Calu3 (cell line): ENCODE measurements at regions not wholly inside any gene's neighbourhood (a gene's known extent, or its start where the extent isn't known, plus 50 kb on each side); places are given as distances from the start of the nearest gene placed in this dataset.

ENCODE experiments used
- BruUV-seq: library from RNA; stranded (reverse); fragments of 400-500 nt; replicated peaks from 2 replicates; lab custom pipeline; 2021; lab: Mats Ljungman, UMichigan
- CTCF ChIA-PET: fragments of 300-600 bp; sonication (Branson Sonifier 250); formaldehyde crosslinking; loops from one replicate; lab custom pipeline; 2022; ENCODE audit warnings: antibody characterized with exemption; lab: Charles Lee
- DNase-seq: peaks from one replicate; pipeline ENCODE4 v3.0.0; 2022
- H3K27ac Mint-ChIP-seq: one replicate; pipeline ENCODE4 v1.8.0; 2022; ENCODE audit warnings: mixed read lengths; ENCODE audit not compliant: unreplicated experiment
- H3K27me3 Mint-ChIP-seq: one replicate; pipeline ENCODE4 v1.8.0; 2022; ENCODE audit warnings: mixed read lengths; ENCODE audit not compliant: unreplicated experiment
- H3K36me3 Mint-ChIP-seq: one replicate; pipeline ENCODE4 v1.8.0; 2022; ENCODE audit warnings: mild to moderate bottlenecking, moderate library complexity, mixed read lengths; ENCODE audit not compliant: insufficient read depth, unreplicated experiment
- H3K4me1 Mint-ChIP-seq: one replicate; pipeline ENCODE4 v1.8.0; 2022; ENCODE audit warnings: mild to moderate bottlenecking, low read depth, mixed read lengths; ENCODE audit not compliant: unreplicated experiment
- H3K4me3 Mint-ChIP-seq: one replicate; pipeline ENCODE4 v1.8.0; 2022; ENCODE audit warnings: mild to moderate bottlenecking, low read depth, moderate library complexity, mixed read lengths; ENCODE audit not compliant: unreplicated experiment
- H3K9me3 Mint-ChIP-seq: one replicate; pipeline ENCODE4 v1.8.0; 2022; ENCODE audit warnings: low read depth, mixed read lengths; ENCODE audit not compliant: unreplicated experiment
- CTCF ChIP-seq: fragments of 200-600 bp; IDR thresholded peaks from one replicate; pipeline ENCODE4 v1.8.0; 2022; ENCODE audit warnings: antibody characterized with exemption; ENCODE audit not compliant: unreplicated experiment
- intact Hi-C: fragments of 100-400 bp; cut with micrococcal nuclease; formaldehyde crosslinking; loops from one replicate; pipeline ENCODE4 v1.10.0; 2022; ENCODE audit not compliant: unreplicated experiment

DNA sequence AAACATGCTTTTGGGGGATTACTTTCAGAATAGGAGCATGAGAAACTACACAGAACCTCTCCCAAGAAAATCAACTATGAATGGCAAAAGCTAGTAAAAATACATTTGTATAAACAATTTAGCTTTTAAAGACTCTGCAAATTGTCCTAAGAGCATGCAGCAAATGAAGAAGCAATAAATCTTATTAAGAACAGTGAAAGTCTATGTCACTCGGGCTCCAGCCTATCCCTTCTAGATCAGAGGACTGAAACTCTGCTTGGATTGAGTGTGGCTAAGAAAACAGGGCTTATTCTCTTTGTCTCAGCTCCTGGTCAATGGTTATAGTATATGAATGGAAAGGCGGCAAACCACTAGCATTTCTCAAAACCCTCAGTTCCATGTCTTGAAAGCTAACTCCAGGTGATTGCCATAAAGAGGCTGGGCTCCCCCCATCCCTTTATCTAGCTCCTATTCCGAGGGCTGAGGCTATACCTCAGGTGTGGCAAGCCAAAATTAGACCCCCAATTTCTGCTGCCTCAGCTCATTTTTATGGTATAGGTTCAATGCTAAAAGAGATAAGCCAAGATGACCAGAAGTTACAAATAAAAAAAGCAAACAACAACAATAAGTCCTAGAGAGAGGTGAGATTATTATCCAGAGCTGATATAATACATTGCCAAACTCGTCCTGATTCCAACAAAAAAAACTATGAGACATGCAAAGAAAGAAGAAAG lies 953.2 kb downstream of the SLITRK6 start:
- intact Hi-C loops = no loop called here
- Mint-ChIP-seq H3K4me1 (no peaks in the 10 kb centered on the region), H3K36me3 (no peaks in the 10 kb centered on the region), H3K9me3 (no peaks in the 10 kb centered on the region), H3K4me3 (no peak overlapping the region), H3K27me3 (no peaks in the 10 kb centered on the region), H3K27ac (no peak overlapping the region)
- CTCF ChIA-PET = no interaction called here
- no peak for DNase-seq
- no TSS peak for BruUV-seq
- no peak for TF ChIP-seq CTCF

DNA sequence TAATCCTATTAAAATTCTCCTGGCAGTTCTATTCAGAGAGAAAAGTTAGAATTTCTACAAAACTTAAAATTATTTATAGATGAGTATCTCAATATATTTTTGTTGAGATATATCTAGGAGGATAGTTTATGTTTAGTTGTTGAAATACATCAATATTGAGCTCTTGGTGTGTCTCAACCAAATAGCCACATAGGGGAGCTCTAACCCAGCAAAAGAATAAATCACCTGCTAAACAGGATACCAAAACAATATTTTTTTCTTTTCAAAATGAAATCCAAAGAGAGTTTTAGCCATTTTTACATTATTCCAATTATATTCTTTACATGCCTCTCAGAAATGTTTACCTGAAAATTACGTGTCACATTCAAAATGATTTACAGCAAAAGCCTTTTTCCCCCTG lies 954.7 kb downstream of the SLITRK6 start:
- Mint-ChIP-seq H3K4me1 (no peaks in the 10 kb centered on the region), H3K27me3 (no peaks in the 10 kb centered on the region), H3K36me3 (no peaks in the 10 kb centered on the region), H3K4me3 (no peak overlapping the region), H3K27ac (no peak overlapping the region), H3K9me3 (no peaks in the 10 kb centered on the region)
- CTCF ChIA-PET = interaction anchor here (0.9 to 1.2 kb wide), 2 partner anchors 68 to 964 kb away, joined by 3 to 4 read pairs; no protein-coding TSS in a partner anchor
- peak; percentile 4 for DNase-seq
- intact Hi-C loops = loop anchor here (5.0 kb wide), 1 partner anchor 963 kb away; no protein-coding TSS in a partner anchor
- TF ChIP-seq CTCF = no peak
- BruUV-seq = no TSS peak

- Mint-ChIP-seq H3K9me3 (no peaks in the 10 kb centered on the region), H3K4me3 (no peak overlapping the region), H3K27ac (no peak overlapping the region), H3K4me1 (no peaks in the 10 kb centered on the region), H3K36me3 (no peaks in the 10 kb centered on the region), H3K27me3 (no peaks in the 10 kb centered on the region)
- no peak for DNase-seq
- CTCF ChIA-PET = no interaction called here
- no peak for TF ChIP-seq CTCF
- BruUV-seq = no TSS peak
- intact Hi-C loops = loop anchor here (5.0 kb wide), 1 partner anchor 964 kb away; no protein-coding TSS in a partner anchor
Observed at GRCh38 chr13:84843368-84843767, 955.9 kb downstream of the SLITRK6 start.

DNA sequence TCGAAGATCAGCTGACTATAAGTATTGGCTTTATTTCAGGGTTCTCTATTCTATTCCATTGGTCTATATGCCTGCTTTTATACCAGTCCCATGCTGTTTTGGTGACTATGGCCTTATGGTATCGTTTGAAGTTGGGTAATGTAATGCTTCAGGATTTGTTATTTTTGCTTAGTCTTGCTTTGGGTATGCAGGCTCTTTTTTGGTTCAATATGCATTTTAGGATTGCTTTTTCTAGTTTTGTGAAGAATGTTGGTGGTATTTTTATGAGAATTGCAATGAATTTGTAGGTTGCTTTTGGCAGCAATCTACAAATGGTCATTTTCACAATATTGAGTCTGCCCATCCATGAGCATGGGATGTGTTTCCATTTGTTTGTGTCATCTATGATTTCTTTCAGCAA lies 951.9 kb upstream of the SLITRK1 start:
- no peaks in the 10 kb centered on the region for H3K9me3 Mint-ChIP-seq
- H3K36me3 Mint-ChIP-seq = no peaks in the 10 kb centered on the region
- CTCF ChIA-PET = no interaction called here
- intact Hi-C loops = no loop called here
- H3K27me3 Mint-ChIP-seq = no peaks in the 10 kb centered on the region
- H3K27ac Mint-ChIP-seq = no peak overlapping the region
- DNase-seq = no peak
- BruUV-seq = no TSS peak
- TF ChIP-seq CTCF = no peak
- H3K4me1 Mint-ChIP-seq = no peaks in the 10 kb centered on the region
- no peak overlapping the region for H3K4me3 Mint-ChIP-seq
